Activated CD4-positive, alpha-beta T cell treated with anti-CD3 and anti-CD28 coated beads, Interleukin-2, amount 50 U/mL, for 1 hour (primary cell): ENCODE measurements at regions not wholly inside any gene's neighbourhood (a gene's known extent, or its start where the extent isn't known, plus 50 kb on each side); places are given as distances from the start of the nearest gene placed in this dataset.

Source experiments
- DNase-seq: peaks from one replicate; pipeline ENCODE4 v3.0.0-alpha.2; 2020

DNA sequence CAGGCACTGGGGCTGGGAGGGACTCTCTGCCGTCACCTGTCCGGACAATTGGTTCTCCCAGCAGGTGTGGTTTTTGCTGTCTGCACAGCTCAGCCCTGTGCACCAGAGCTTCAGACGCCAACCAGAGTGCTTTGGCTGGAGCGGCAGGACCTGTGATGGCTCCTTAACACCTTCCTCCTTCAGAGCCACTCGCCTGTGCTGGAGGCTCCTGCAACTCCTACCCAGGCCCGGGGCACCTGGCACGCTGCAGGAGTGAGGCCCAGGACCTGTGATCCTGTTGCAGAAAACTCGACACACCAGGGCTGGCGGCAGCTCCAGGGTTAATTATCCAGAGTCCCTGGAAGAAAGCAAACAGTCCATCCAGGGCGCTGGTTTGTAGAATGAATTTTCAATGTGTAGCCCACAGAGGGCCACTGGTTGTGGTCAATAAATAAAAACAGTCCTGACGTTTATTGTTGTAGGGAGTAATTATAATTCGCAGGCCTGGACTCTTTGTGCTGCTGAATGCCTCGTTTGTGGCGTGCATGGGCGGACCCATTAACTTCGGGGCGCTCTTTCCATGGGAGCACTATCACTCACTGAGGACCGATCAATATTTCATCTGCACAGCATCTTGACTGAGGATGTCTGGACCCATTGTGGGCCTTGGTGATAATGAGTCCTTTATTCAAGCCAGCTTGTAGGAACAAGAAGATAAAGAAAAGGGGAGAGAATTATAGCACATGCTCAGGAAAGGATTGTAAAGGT lies 339.7 kb upstream of the IRX4 start:
- DNase-seq = no peak

DNA sequence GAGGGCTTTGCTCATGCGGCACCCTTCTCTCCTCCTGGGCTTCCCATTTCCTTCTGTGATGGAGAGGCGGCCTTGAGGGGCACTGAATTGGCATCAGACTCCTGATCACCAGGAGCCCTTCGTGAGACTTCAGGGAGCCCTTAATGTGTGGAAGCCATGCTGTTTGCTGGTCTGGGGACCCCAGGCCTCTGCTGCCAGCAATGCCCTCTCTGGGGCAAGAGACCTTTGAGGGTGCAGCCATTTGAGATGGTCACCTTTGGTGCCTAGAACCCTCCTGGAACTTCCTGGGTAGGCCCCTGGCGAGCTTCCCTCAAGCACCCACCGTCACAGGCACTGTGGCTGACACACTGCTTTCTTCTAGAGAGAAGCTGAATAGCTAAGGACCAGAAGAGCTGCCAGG lies 338.7 kb upstream of the IRX4 start:
- no peak for DNase-seq

DNA sequence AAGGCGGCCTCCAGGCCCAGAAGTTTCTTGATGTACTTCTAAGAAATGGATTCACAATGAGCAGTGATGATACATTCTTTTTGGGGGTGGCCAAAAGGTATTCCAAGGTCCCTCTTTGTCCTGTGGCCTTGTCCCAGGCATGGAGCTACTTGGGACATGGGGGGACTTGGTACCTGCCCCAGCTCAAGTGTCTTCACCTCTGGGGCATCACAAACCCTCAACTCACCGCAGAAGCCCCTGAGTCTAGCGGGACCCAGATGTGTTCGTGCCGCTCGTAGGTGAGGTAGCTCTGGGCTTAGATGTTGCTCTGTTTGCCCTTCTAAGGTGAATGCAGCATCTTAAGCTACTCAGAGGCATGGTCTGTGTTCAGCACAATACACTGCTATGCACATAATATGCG lies 338.0 kb upstream of the IRX4 start:
- DNase-seq = no peak

DNA sequence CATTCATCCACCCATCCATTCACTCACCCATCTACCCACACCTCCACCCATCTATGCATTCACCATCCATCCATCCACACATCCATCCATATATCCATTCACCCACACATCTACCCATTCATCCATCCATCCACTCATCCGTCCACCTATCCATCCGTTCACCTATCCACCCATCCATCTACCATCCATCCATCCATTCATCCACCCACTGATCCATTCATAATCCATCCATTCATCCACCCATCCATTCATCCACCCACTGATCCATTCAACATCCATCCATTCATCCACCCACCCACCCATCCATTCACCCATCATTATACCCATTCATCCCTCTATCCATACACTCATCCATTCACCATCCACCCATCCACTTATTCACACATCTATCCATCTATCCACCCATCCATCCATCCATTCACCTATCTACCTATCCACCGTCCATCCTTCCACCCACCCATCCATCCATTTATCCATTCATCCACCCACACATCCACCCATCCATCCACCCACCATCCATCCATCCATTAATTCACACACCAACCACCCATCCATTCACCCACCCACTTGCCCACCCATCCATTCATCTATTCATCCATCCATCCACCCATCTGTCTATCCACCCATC lies 336.5 kb upstream of the IRX4 start:
- no peak for DNase-seq

DNA sequence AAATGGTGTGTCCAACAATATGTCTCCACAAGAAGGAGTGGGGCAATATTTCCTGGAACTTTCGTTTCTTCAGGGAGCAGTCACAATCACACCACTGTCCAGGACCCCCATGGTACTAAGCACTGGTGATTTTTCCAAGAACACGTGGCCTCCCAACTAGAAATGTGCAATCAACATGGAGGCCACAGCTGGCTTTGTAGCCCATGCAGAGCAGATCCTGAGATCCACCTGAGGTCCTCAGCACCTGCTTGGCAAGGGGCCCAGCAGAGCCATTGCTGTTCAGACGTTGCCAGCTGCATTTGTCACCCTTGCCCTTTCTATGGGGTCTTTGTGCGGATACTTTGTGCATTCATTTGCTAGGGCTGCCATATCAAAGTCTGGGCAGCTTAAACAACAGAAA lies 334.5 kb upstream of the IRX4 start:
- no peak for DNase-seq

DNA sequence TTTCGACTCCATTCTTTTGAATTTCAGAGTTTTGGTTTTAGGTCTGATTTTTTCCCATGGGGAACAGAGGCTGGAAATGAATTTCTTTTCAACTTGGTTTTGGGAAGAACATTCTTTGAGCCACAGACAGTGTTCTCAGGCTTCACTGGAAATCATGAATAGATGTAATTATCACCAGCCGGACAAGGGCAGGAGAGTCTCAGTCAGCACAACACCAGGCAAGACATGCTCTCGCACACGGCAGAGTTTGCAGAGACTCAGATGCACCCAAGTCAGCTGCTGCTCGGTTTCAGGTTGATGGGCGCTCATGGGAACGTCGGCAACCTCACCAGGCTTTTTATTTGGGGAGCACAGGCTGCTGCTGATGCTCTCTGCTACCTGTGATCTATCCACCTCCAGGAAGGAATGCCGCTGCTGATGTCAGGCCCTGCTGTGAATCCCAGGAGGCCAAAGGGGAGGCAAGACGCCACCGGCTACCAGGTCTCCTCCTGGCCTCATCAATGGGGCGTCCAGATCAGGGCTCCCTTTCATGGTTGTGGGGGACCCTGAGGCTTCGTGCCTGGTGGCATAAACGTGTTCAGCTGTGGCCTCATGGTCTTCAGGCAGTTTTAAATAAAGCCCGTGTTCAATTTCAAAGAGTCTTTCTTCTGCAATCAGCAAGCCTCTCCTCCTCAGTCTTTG lies 332.3 kb upstream of the IRX4 start:
- DNase-seq = no peak

DNA sequence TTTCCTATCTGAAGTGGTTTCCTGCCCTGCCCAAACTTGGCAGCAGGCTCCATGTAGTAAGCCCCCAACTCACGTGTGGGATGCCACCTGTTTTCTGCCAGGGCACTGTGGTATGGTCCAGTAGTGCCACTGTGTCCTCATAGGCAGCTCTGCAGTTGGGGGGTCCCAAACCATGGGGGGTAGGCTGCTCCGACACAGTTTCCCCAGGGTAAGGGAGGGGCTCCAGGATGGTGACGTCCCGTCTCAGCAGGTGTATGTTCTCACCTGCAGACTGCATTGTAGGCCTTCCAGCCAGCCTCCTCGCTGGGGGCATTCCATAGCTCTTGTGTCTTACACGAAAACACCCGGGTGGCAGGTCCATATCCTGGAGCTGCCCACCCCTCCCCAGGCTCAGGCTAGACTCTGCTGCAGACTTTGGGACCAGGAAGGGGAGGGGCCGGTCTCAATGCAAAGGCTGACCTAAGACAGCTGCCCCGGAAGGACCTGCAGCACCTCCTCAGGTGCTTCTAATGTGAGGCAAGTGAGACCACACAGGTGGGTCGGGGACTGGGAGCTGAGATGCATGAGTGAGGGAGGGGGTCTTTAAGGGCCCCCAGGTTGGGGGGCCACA lies 330.5 kb upstream of the IRX4 start:
- no peak for DNase-seq

DNA sequence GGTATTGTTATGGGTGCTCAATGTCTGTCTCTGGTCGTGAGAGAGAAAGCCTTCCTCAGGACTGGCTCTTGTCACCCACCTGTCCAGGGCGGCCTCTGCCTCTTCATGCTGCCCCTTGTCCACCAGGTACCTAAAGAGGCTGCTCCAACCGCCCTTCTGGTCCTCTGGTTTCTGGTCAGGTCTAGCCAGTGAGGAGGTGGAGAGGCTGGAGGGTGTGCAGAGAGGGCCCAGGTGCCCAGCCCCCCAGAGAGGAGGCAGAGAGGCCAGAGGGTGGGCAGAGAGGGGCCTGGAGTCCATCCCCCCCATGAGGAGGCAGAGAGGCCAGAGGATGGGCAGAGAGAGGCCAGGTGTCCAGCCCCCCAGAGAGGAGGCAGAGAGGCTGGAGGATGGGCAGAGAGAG lies 329.8 kb upstream of the IRX4 start:
- no peak for DNase-seq

DNA sequence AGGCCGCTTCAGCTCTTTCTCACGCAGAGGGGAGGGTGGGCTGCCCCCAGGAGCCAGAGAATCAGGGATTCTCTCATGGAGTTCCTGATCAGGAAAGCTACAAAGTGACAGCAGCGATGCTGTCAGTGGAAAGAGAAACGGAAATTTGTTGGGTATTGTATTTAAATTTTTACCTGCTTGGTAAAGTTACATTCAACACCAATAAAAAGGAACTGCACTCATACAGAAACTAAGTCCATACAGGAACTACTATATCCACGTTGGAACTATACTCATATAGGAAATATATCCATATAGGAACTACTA lies 325.5 kb upstream of the IRX4 start:
- no peak for DNase-seq

DNA sequence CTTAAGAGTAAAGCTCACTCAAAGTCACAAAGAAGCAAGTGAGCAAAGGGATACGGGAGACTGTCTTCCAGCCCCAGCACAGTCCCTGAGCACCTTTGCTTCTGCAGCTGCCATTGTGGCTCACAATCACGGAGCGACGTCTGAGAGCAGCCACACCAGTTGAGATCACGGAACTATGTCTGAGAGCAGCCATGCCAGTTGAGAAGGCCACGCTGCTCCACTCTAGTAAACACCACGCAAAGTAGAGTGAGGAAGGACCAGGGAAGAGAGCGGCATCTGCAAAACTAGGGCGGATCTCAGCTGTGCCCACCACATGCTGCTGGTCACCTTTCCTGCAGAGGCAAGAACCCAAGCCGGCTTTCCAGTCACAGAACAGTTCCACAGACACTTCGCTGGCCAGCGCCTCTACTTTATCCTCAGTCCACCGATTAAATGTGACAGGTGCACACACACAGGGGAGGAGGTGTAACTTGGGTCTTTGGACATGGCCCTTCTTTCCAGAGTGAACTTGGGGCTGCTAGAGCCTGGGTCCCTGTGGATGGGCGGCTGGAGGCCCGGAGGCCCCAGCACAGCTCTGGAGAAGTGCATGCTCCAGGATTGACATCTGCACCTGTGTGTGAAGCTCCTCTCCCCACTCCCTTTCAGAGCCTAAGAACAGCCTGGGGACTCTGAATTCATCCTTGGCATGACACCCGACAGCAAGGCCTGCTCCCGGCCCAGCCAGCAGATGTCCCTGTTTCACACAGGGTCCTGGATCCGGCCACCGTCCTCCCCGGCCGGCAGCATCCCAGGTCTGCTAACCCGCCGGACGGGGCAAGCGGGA lies 324.9 kb upstream of the IRX4 start:
- DNase-seq = no peak

DNA sequence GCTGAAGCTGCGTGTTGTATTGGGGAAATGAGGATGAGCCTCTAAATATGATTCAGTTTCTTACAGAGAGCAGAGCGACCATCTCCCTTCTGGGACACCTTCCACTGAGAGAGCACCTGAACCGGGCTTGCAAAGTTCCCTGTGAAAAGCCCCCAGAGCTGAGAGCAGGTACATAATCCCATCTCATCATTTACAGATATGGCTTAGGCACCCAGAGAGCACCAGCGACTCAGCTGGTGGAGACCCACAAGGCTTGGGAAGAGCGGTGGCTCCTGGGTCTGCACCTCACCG lies 324.3 kb upstream of the IRX4 start:
- no peak for DNase-seq

DNA sequence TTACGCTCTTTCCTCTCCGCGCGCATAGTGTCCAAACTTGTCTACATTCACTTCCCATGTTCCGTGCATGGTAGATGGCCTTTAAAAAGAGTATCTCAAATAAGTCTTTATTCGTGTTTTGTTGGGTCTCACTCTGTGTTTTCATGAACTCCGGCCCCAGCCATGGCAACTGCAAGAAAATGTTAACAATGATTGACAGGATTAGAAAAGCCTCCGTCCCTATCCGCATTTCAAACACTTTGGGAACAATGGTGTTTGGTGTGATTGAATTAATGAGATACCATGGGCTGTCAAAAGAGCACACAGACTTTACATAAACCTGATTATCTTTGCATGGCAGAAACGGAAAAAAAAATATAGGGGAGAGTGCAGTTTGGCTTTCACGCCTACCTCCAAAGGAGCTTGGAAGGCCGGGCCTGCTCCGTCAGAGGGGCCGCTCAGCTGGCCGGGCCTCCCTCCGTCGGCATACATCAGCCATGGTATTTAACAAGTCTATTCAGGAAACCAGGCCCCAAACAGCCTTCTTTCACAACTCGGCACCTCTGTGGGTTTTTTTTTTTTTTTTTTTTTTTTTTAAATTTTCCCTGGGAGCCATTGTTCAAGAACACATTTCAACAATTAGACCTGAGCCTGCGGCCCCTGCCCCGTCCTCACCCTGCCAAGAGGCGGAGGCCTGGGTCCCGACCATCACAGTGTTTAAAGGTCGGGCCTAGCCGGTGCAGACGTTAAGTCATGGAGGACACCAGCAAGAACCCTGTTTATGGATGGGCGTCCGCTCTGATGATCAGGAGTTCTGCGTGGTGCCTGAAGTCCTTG lies 323.8 kb upstream of the IRX4 start:
- no peak for DNase-seq

DNA sequence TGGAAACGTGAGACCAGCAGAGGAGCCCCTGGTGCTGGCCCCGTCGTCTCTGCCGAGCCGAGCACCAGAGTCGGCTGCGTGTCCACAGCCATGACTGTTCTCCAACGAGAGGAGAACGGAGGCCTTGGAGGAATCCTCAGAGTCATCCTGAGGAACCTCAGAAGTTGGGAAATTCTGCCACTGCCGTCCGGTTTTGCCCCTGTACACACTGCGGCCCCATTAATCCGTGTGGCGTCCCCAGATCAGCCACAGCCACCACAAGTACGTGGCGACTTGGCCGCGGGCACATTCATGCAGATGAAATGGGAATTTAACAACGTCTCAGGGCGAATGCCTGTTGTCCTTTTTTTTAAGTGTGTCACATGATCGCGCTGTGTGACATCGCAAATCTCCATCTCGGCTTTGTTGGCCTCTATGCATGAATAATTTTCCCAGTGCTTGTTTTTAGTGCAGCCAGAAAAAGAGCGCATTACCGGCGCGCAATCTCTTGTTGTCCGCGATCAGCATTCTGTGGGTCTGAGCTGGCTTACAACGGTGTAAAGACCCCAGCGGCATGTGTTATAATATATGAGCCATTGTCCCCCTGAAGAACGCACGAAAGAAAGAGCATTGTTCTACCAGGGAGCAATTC lies 323.0 kb upstream of the IRX4 start:
- no peak for DNase-seq

DNA sequence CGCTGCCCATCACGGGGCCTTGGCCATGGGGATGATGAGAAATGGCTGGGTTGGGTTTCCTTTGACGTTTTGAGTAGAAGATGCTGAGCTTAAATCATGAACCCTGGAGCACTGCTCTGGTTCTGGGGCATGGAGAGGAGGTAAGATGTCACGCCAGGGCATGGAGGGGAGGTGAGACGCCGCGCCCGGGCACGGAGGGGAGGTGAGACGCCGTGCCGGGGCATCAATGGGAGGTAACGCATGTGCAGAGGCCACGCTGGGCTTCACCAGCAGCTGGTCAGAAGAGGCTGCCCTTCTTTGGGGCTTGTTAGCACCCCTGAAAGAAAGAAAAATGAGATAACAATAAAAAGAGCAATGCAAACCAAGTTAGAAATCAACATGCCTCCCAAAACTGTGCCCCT lies 322.5 kb upstream of the IRX4 start:
- no peak for DNase-seq

DNA sequence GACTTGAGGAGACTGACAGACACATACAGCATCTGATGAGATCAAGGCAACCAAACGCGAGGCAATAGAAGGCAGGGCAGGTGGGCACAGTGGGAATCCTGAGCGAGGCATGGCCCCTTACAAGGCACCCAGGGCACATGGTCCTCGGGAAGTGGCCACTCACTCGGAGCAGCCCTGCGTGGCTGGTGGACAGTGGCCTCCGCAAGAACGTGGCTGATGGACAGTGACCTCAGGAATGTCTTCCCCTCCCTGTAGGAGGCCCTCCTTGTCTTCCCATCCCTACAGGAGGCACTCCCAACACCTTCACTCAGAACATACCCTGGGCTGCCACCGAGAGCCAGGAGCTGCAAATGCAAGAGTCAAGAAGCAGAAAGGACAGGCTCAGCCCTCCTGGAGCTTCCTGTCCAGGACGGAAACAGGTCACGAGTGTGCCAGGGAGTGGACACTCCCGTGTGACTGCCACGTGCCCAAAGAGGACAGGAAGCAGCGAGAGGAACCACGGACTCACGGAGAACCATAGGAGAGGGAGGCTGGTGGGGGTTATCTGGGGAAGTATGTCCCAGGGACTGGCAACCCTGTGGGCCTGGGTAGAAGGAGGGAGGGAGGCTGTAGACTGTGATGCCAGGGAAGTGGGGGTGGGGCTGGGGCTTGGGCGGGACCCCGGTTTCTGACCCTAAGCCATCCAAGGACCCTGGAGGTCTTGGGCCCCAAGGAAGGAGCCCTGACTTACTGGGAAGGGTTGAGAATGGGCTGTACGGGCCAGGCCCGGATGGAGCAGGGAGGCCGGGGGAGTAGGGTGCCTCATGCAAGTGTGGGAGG lies 321.9 kb upstream of the IRX4 start:
- no peak for DNase-seq

DNA sequence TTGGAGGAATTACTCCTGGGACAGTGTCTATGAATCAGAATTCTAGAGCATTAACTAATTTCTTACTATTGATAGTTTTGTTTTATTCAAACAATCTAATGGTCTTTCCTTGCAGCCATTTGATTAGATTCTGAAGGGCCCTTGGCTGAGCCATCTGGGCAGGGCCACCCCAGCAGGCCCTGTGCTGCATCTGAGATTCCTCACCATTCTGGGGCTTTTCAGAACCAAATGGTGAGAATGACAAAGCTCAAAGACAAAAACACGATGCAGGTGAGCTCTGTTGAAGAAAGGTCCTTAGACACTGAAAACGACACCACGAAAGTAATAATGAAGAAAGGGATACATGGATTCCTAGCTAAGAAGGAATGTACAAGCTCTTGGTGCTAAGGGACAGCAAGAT lies 321.0 kb upstream of the IRX4 start:
- no peak for DNase-seq

DNA sequence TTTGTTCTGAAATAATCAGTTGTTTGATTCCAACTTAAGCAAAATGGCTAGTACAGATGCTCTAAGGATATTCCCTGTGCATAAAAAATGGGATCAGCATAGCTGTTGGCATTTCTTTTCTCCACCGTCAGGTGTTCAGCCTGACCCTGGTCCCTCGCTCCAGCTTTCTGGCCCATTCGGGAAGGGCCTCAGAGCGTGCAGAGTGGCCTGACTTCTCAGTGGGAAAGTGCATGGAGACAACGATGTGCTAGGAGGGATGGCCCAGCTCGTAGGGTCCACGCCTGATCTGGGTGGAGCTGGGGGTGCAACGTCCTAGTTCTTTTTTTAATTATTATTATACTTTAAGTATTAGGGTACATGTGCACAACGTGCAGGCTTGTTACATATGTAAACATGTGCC lies 319.1 kb upstream of the IRX4 start:
- no peak for DNase-seq

DNA sequence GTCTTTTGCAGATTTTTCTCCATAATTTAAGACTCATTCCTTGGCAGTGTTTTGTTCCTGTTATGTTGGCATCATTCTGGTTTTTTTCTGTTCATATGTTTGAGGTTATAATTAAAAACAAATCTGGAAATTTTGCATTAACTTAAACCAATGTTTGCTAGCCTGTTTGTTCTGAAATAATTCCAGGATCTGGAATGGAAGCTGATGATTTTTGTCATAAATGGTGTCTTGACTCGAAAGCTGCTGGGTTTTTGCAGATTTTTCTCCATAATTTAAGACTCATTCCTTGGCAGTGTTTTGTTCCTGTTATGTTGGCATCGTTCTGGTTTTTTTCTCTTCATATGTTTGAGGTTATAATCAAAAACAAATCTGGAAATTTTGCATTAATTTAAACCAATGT lies 318.7 kb upstream of the IRX4 start:
- no peak for DNase-seq

DNA sequence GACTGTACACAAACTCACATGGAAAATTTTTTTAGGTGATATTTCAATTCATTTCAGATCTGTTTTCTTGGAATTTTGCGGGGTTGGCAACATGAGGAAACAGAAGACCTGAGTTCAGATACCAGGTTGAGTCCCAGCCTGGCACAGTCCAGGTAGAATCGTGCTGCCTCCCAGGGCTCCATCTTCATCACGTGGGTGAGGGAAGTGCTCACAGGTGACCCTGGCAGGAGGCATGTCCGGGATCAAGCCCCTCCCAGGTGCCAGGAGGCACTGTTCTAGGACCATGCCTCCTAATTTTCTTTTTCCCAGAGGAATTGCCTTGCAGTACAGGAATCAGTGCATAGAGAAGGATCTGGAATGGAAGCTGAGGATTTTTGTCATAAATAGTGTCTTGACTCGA lies 318.3 kb upstream of the IRX4 start:
- no peak for DNase-seq

DNA sequence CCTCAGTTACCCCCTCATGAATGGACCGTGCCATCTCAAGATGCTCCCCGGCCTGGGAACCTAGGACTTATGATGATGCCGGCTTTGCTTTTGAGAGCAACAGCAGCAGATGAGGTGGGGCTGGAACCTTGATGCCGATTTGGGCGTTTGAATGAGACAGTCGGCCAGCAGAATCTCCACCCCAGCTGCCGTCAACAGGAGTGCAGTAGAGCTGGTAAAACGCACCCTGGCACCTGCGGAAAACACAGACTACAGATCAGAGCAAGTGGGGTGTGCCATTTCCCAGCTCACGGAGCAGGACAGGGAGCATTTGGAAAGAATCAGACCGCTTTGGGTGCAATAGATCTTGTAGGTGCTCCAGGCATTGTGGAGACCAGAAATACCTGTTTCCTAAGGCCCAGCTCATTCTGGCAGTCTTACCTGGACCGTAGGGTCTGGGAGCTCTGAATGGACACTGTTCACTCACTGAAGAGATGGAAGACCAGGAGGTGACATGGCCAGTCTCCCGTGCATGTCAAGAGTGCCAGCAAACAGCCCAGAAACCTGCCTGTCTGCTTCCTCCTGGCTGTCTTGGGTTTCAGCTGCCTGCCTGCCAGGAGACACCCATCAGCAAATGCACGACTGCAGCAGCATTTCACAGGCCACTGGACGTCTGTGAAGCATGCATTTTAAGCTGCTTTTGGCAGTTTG lies 317.7 kb upstream of the IRX4 start:
- no peak for DNase-seq

DNA sequence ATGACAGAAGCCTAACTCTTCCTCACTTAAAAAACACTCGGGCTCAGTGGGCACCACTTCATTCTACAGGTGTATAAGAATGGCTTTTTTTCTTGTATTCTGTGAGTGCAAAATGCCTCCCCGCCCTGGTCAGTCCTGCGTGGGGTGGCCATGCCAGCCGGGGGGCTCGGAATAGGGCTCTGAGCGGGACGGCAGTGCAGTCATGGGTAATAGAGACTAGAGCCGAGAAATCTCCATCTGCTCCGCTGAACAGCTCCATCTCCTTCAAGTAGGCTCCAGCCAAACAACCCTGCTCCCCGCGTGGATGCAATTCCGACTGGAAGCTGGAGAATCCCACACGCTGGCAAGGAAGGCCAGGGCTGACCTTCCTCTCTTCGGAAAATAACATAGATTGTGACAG lies 317.0 kb upstream of the IRX4 start:
- DNase-seq = no peak
